Thyroid gland (tissue), 4 donors: ENCODE measurements at regions not wholly inside any gene's neighbourhood (a gene's known extent, or its start where the extent isn't known, plus 50 kb on each side); places are given as distances from the start of the nearest gene placed in this dataset.

ENCODE experiments used
- POLR2A ChIP-seq, 2 donors: fragments of 450-650 bp; IDR thresholded peaks; one replicate each; pipeline ENCODE4 v1.6.1; 2017; ENCODE audit warnings: antibody characterized with exemption in 2 of 2, mild to moderate bottlenecking in 2 of 2, moderate library complexity in 1 of 2
- TF ChIP-seq, protein P1 (sequence below), 6 experiments: fragments of 200-600 bp in 3 of 6; fragments of 450-650 bp in 3 of 6; sonication (generic) in 3 of 6; IDR thresholded peaks; one replicate each; pipeline ENCODE4 v1.5.1; 2016 to 2019; ENCODE audit warnings: antibody characterized with exemption in 6 of 6, mild to moderate bottlenecking in 2 of 6, inconsistent platforms in 1 of 6, moderate library complexity in 1 of 6

DNA sequence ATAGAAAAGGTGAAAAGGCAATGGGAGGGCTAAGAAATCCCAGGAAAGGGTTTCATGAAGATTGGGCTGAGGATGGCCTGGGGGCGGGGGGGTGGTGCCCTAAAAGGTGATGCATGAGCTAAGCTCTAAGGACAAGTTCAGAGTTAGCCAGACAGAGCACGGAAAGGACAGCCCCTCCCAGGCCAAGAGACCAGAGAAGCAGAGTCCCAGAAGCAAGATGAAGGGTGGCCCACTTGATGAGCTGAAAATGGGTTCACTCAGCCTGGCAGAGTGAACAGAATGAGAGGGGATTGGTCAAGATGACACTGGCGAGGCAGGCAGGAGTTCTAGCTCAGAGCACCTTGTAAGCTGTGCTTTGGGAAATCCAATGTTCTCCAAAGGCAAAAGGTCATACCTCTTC lies 89.4 kb upstream of the GPR26 start:
- TF ChIP-seq, protein P1, sequence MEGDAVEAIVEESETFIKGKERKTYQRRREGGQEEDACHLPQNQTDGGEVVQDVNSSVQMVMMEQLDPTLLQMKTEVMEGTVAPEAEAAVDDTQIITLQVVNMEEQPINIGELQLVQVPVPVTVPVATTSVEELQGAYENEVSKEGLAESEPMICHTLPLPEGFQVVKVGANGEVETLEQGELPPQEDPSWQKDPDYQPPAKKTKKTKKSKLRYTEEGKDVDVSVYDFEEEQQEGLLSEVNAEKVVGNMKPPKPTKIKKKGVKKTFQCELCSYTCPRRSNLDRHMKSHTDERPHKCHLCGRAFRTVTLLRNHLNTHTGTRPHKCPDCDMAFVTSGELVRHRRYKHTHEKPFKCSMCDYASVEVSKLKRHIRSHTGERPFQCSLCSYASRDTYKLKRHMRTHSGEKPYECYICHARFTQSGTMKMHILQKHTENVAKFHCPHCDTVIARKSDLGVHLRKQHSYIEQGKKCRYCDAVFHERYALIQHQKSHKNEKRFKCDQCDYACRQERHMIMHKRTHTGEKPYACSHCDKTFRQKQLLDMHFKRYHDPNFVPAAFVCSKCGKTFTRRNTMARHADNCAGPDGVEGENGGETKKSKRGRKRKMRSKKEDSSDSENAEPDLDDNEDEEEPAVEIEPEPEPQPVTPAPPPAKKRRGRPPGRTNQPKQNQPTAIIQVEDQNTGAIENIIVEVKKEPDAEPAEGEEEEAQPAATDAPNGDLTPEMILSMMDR (IDR thresholded peaks at IDR 0.05): no peak
- no peak for TF ChIP-seq POLR2A (IDR thresholded peaks at IDR 0.05)
